SK-N-MC (cell line): ENCODE measurements at regions not wholly inside any gene's neighbourhood (a gene's known extent, or its start where the extent isn't known, plus 50 kb on each side); places are given as distances from the start of the nearest gene placed in this dataset.

ENCODE experiments used
- EZH2 ChIP-seq: fragments of 200-600 bp; sonication (generic); IDR thresholded peaks from one replicate; pipeline ENCODE4 v1.6.1; 2017; ENCODE audit warnings: antibody characterized with exemption
- POLR2AphosphoS5 ChIP-seq: IDR thresholded peaks from 2 replicates; pipeline ENCODE4 v1.6.1; 2012; ENCODE audit warnings: mild to moderate bottlenecking, low read depth, low read length, borderline replicate concordance

DNA sequence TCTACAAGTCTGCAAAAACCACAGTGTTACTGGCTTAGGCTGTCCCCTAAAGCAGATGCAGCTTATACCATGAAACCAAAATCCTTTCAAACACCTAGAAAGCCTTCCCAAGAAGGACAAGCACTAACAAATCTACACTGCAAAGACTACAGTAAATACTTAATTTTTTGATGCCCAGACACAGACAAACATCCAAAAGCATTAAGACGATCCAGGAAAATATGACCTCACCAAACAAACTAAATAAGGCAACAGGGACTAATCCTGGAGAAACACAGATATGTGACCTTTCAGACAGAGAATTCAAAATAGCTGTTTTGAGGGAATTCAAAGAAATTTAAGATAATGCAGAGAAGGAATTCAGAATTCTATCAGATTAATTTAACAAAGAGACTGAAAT lies 423.5 kb downstream of the COL12A1 start:
- TF ChIP-seq EZH2 (no peak), POLR2AphosphoS5 (no peak)
